Femur (tissue), 1 donor: ENCODE measurements at regions not wholly inside any gene's neighbourhood (a gene's known extent, or its start where the extent isn't known, plus 50 kb on each side); places are given as distances from the start of the nearest gene placed in this dataset.
A peak's percentile ranks its signal among the peaks of the same experiment; 100 is the strongest.
"Not testable (repeated sequence)": the region's sequence is repeated elsewhere in the genome, so short reads cannot be mapped to it uniquely, and the experiment has no call there.

ENCODE experiments used
- DNase-seq: peaks from one replicate; pipeline ENCODE4 v3.0.0-alpha.2; 2017

GRCh38 chr9:101840694-101841188 is 102.3 kb upstream of the GRIN3A start:
- DNase-seq, result no peak

GRCh38 chr9:101838988-101839387 is 100.5 kb upstream of the GRIN3A start:
- DNase-seq, result not testable (repeated sequence)

DNA sequence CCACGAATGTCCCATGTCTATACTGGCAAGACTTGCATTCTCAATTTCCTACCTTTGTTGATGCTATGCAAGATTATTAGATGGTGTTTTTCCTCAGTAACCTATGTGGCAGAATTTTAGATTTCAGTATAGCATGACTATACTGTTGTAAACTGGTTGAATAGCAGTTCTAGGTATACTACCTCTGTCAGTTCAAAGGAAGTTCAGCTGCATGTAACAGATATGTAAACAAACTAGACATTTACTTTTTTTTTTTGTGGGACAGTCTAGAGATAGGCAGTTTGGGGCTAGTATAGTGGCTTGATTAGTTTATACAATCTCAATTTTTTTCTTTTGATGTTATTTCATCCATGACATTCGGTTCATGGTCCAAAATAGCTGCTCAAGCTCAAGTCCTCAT is 97.6 kb upstream of the GRIN3A start:
- no peak for DNase-seq

GRCh38 chr9:101832486-101832885 is 94.0 kb upstream of the GRIN3A start:
- no peak for DNase-seq

DNA sequence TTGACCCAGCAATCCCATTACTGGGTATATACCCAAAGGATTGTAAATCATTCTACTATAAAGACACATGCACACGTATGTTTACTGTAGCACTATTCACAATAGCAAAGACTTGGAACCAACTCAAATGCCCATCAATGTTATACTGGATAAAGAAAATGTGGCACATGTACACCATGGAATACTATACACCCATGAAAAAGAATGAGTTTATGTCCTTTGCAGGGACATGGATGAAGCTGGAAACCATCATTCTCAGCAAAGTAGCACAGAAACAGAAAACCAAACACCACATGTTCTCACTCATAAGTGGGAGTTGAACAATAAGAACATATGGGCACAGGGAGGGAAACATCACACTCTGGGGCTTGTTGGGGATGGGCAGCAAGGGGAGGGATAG is 83.0 kb upstream of the GRIN3A start:
- not testable (repeated sequence) for DNase-seq

DNA sequence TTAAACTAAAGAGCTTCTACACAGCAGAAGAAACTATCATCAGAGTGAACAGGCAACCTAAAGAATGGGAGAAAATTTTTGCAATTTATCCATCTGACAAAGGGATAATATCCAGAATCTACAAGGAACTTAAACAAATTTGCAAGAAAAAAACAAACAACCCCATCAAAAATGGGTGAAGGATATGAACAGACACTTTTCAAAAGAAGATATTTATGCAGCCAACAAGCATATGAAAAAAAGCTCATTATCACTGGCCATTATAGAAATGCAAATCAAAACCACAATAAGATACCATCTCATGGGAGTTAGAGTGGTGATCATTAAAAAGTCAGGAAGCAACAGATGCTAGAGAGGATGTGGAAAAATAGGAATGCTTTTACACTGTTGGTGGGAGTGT is 82.5 kb upstream of the GRIN3A start:
- not testable (repeated sequence) for DNase-seq

GRCh38 chr9:101814064-101814463 is 75.6 kb upstream of the GRIN3A start:
- DNase-seq, result no peak

GRCh38 chr9:101807879-101808278 is 69.4 kb upstream of the GRIN3A start:
- not testable (repeated sequence) for DNase-seq

GRCh38 chr9:101796044-101796443 is 57.6 kb upstream of the GRIN3A start:
- DNase-seq, result no peak

DNA sequence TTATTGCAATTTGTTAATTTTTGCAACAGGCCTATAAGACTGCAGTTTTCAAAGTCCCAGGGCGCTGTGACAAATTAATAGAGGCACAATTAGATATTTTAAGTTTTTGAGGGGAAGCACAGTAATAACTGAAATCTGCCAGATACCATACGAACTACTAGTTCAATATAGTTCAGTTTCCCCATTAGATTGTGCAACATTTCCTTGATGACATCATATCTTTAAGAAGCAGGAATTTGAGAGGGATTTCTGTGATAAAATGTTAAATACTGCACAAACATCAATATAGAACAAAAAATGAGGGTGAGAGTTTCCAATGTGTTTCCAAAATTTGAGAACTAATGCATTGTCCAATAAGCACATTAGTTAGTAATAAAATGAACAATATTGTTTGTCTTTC is 56.7 kb upstream of the GRIN3A start:
- no peak for DNase-seq

GRCh38 chr9:101792475-101792874 is 54.0 kb upstream of the GRIN3A start:
- no peak for DNase-seq

GRCh38 chr9:101791938-101792337 is 53.5 kb upstream of the GRIN3A start:
- peak; percentile 39 for DNase-seq

DNA sequence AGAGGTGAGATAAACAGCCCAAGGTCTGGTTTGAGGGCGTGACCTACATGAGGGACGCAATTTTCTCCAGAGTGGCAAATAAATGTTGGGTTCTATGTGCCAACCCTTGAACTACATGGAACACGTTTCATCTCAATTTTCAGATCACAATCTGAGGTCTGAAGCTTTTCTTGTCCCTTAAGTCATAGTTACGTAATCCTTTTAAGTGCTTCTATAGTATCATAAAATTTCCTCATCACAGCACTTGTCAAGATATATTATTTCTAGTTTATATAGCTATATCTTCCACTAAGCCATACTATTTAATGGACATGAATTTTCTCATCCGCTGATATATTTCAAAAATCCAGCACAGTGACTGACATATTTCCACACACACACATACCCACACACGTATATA is 53.1 kb upstream of the GRIN3A start:
- DNase-seq, result no peak
